ENCODE measurements at regions not wholly inside any gene's neighbourhood (a gene's known extent, or its start where the extent isn't known, plus 50 kb on each side); places are given as distances from the start of the nearest gene placed in this dataset.

DNA sequence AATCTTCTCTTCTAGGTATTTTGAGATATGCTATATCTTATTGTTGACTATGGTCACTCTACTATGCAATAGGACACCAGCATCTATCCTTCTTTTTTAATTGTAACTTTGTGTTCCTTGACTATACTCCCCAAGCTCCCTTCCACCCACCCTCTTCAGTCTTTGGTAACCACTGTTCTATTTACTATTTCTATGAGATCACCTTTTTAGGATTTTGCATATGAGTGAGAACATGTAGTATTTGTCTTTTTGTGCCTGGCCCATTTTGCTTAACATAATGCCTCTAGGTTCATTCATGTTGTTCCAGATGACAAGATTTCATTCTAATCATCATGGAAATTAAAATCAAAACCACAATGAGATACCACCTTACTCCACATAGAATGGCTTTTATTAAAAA is 63.3 kb upstream of the BANK1 start:
- BruUV-seq (replicated peaks), result no TSS peak
- DNase-seq (ENCODE audit: low read depth, low spot score) (no peak), ATAC-seq (no peak), FAIRE-seq (no peak)
- ChIA-PET SMC1A (ENCODE audit: uncharacterized antibody, unreplicated experiment) (no interaction called here), CTCF (no interaction called here), POLR2A (no interaction called here), RAD21 (ENCODE audit: unreplicated experiment) (no interaction called here)
- Histone ChIP-seq H3K27me3 (replicated peaks in 1 of 2; ENCODE audit: control insufficient read depth in 2 of 2, insufficient read depth in 2 of 2, low read length in 1 of 2) (no peaks in the 10 kb centered on the region), H3K9me3 (replicated peaks; ENCODE audit: control insufficient read depth, insufficient read depth, low read length) (no peaks in the 10 kb centered on the region), H3K4me3 (no peak overlapping the region), H2AFZ (ENCODE audit: control insufficient read depth, low read depth, low read length) (no peak overlapping the region), H3K27ac (ENCODE audit: control insufficient read depth, insufficient read depth) (no peak overlapping the region), H3K9ac (ENCODE audit: control insufficient read depth, insufficient read depth, low read length) (no peak overlapping the region), H3K4me2 (ENCODE audit: control insufficient read depth, insufficient read depth) (no peak overlapping the region), H4K20me1 (ENCODE audit: control insufficient read depth, insufficient read depth) (no peaks in the 10 kb centered on the region), H3K4me1 (ENCODE audit: control insufficient read depth, insufficient read depth, low read length) (no peaks in the 10 kb centered on the region), H3K79me2 (ENCODE audit: control insufficient read depth, insufficient read depth, low read length) (no peaks in the 10 kb centered on the region), H3K36me3 (ENCODE audit: control insufficient read depth in 2 of 2, insufficient read depth in 2 of 2, low read length in 1 of 2) (no peaks in the 10 kb centered on the region)
- TF ChIP-seq TBL1XR1 (IDR thresholded peaks at IDR 0.05; ENCODE audit: low read depth, low read length), result no peak
- no peak for TF ChIP-seq RBBP5 (conservative IDR thresholded peaks at IDR 0.05)
- TF ChIP-seq, protein P1, sequence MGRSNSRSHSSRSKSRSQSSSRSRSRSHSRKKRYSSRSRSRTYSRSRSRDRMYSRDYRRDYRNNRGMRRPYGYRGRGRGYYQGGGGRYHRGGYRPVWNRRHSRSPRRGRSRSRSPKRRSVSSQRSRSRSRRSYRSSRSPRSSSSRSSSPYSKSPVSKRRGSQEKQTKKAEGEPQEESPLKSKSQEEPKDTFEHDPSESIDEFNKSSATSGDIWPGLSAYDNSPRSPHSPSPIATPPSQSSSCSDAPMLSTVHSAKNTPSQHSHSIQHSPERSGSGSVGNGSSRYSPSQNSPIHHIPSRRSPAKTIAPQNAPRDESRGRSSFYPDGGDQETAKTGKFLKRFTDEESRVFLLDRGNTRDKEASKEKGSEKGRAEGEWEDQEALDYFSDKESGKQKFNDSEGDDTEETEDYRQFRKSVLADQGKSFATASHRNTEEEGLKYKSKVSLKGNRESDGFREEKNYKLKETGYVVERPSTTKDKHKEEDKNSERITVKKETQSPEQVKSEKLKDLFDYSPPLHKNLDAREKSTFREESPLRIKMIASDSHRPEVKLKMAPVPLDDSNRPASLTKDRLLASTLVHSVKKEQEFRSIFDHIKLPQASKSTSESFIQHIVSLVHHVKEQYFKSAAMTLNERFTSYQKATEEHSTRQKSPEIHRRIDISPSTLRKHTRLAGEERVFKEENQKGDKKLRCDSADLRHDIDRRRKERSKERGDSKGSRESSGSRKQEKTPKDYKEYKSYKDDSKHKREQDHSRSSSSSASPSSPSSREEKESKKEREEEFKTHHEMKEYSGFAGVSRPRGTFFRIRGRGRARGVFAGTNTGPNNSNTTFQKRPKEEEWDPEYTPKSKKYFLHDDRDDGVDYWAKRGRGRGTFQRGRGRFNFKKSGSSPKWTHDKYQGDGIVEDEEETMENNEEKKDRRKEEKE (IDR thresholded peaks at IDR 0.05), result no peak
- no peak for TF ChIP-seq NRF1 (conservative IDR thresholded peaks at IDR 0.05; ENCODE audit: low read depth, low read length)
- no peak for TF ChIP-seq MEF2A (IDR thresholded peaks at IDR 0.05; ENCODE audit: insufficient read depth, low read depth, low read length)
- no peak for TF ChIP-seq EP300 (IDR thresholded peaks at IDR 0.05; ENCODE audit: borderline replicate concordance in 1 of 2, control insufficient read depth in 1 of 2, low read depth in 2 of 2, low read length in 2 of 2)
- TF ChIP-seq, protein P2, sequence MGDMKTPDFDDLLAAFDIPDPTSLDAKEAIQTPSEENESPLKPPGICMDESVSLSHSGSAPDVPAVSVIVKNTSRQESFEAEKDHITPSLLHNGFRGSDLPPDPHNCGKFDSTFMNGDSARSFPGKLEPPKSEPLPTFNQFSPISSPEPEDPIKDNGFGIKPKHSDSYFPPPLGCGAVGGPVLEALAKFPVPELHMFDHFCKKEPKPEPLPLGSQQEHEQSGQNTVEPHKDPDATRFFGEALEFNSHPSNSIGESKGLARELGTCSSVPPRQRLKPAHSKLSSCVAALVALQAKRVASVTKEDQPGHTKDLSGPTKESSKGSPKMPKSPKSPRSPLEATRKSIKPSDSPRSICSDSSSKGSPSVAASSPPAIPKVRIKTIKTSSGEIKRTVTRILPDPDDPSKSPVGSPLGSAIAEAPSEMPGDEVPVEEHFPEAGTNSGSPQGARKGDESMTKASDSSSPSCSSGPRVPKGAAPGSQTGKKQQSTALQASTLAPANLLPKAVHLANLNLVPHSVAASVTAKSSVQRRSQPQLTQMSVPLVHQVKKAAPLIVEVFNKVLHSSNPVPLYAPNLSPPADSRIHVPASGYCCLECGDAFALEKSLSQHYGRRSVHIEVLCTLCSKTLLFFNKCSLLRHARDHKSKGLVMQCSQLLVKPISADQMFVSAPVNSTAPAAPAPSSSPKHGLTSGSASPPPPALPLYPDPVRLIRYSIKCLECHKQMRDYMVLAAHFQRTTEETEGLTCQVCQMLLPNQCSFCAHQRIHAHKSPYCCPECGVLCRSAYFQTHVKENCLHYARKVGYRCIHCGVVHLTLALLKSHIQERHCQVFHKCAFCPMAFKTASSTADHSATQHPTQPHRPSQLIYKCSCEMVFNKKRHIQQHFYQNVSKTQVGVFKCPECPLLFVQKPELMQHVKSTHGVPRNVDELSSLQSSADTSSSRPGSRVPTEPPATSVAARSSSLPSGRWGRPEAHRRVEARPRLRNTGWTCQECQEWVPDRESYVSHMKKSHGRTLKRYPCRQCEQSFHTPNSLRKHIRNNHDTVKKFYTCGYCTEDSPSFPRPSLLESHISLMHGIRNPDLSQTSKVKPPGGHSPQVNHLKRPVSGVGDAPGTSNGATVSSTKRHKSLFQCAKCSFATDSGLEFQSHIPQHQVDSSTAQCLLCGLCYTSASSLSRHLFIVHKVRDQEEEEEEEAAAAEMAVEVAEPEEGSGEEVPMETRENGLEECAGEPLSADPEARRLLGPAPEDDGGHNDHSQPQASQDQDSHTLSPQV (IDR thresholded peaks at IDR 0.05), result no peak
- no peak for TF ChIP-seq WRNIP1 (IDR thresholded peaks at IDR 0.05; ENCODE audit: borderline replicate concordance, low read depth, low read length)
- TF ChIP-seq SUPT20H (IDR thresholded peaks at IDR 0.05; ENCODE audit: borderline replicate concordance, control insufficient read depth, low read depth, low read length), result no peak
- intact Hi-C loops (cut with micrococcal nuclease; ENCODE audit: unreplicated experiment), result no loop called here
- in situ Hi-C loops (cut with MboI), result no loop called here
